Stimulated activated CD8-positive, alpha-beta memory T cell treated with anti-CD3 and anti-CD28 coated beads, Interleukin-7, amount 100 ng/mL, for 4 hours (primary cell): ENCODE measurements at regions not wholly inside any gene's neighbourhood (a gene's known extent, or its start where the extent isn't known, plus 50 kb on each side); places are given as distances from the start of the nearest gene placed in this dataset.
A peak's percentile ranks its signal among the peaks of the same experiment; 100 is the strongest.

Experiments used
- DNase-seq, 2 donors: peaks; one replicate each; pipeline ENCODE4 v3.0.0-alpha.2; 2020; ENCODE audit warnings: low read depth in 2 of 2

DNA sequence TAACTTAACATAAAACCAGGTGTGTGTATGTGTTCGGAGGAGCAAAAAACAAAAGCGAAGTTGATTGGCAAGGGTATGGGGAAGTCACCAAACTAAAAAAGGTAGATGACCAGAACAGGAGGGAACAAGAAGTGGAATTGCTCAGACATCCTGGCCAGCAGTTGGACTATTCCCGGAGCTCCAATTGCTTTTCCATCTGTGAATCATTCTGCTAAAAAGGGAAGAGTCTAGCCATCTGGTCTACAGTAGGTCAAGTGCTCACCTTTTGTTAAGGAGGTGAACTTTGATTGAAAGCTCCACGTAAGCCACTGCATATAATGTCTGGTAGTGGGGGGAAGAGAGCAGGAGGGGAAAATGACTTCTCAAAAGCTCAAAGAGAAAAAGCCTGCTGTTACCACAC is 50.0 kb upstream of the BET1 start:
- DNase-seq: no peak

DNA sequence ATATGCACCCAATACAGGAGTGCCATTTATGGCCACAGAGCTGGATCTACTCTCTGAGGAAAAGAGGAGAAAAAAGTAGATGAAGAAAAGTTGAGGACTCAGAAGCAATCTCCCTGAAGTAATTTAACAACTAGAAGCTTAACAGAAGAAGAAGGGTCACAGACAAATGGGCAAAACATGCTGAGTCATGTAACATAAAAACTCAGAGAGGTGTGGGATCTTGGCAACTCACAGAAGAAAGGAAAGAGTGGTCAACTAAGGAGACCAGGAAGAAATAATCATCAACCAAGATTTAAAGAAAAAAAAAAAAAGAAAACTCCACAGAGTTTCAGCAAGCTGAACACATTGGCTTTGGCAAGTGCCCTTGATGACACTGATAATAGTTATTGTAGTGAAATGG is 51.8 kb upstream of the BET1 start:
- DNase-seq: no peak

DNA sequence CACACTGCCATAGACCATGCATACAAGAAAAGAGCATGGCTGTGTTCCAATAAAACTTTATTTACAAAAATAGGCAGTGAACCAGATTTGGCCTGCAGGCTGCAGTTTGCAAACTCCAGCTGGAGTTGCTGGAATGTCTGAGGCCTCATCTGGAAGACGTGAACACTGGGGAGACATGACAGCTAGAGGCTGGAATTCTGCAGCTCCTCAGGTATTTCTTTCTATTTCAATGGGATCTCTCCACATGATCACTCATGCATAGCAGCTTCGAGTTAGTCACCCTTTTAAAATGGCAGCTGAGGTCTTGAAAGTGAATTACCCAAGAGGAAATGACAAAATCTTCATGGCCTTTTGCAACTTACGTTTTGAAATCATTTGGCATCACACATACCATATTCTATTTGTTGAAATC is 52.6 kb upstream of the BET1 start:
- no peak for DNase-seq

DNA sequence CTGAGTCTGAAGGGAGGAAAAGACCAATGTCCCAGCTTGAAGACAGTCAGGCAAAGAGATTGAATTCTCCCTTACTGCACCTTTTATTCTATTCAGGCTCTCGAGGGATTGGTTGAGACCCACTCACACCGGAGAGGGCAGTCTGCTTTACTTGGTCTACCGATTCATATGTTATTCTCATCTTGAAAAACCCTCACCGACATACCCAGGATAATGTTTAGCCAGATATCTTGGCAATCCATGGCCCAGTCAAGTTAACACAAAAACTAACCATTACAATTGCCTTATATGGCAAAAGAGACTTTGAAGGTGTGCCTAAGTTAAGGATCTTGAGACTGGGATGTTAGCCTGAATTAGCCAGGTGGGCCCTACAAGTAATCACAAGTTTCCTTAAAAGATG is 53.8 kb upstream of the BET1 start:
- no peak for DNase-seq

DNA sequence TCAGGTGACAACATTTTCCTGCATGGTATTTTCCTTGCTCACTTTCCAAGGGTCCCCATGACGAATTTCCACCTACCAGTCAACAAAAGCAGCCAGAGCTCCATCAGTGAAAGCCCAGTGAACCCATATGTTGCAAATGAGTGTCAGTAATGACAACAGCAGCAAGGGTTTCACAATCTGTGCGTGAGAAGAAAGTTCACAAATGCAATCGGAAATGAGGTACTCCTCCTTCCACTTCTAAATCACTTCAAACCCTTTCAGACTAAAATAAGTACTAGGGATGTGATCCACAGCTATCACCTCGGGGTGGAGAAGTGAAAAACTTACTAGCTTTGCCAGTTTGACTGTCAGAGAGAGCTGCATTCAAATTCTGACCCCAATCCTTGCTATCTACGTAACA is 55.6 kb upstream of the BET1 start:
- DNase-seq: no peak

DNA sequence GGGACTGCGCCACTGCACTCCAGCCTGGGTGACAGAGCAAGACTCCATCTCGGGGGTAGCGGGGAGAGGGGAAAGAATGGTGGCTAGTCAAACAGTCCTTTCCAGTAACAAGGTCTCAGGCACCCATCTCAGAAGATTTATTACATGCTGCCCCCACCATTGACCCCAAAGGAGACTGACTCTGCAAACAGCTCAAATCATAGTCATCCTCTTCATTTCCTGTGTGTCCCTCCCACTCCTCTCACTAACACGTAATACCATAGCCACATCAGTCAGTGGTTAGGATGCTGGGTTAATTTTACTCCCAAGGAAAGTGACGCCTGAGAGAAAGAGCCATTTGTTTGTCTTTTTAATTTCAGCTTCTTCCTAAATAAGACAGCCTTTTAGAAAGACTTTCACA is 56.6 kb upstream of the BET1 start:
- DNase-seq: no peak

DNA sequence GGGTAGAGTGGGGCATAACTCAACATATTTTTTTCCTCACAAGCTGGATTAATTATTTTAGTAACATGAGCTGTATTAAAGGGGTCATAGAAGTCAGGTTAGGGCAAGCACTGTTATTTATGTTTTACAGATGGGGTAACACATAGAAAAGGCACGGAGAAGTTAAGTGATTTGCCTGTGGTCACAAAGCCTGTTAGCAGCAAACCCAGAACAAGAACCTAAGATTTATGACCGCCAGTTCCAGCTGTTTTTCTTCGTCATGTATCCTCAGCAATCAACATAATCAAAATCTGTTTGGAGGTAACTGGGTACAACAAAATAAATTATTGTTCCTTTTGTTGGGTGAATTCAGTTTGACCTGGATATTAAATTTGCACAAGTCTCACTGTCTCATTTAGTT is 57.2 kb upstream of the BET1 start:
- DNase-seq: no peak

DNA sequence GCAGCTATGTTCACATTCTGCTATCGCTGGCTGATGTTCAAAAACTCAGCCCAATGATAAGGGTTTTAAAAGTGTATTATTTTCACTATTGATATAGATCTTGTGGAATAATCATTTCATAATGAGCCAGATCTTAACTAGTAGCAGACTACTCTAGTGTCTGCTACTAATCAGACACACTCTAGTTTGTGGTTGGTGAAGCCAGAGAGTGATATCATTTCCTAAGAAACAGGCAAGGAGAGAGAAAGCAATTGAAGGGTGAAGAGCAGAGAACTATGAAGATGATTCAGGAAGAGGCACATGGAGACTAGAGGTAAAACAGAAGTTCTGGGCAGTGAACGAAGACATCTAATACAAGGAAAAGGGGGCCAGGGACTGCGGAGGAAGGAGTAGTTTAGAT is 58.2 kb upstream of the BET1 start:
- DNase-seq: no peak

DNA sequence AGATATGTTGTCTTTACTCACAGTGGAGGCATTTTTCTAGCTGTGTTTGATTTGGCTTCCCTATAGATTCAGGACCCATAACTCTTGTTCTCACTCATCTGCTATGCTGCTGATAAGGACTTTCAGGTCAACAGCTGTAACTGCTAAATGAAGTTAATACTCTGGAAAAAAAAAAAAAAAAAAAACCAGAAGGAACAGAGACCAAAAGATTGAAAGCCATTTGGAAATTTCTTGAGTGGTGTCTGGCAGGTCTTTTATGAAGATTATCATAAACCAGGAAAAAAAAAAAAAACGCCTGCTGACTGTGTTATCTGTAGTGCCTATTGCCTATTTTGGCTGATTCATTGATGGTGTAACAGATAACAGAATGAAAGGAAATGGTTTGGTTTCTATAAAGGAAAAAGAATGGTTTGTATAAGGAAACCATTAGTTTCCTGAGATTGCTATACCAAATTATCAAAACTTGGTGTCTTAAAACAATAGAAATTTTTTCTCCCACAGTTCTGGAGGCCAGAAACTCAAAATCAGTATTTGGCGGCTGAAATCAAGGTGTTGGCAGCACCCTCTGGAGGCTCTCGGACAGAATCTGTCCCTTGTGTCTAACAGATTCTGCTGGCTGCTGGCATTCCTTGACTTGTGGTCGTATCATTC is 60.5 kb upstream of the BET1 start:
- no peak for DNase-seq

DNA sequence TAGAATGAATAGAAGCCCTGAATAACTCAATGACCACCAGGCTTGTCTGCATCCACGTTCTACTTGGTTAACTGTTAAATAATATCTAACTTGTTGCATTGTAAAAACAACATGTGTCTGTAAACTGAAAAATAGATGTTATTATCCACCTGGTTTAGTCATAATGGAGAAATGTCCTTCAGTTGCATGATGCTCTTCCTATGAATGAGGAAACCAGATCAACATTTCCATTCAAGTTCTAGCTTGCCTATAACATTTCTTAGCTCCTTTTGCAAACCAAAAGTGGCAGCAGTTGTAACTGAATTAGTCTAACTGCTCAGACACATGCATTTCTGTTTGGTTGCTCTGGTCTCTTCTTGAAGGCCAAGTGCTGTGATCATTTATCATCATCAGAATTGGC is 62.9 kb upstream of the BET1 start:
- DNase-seq: no peak

DNA sequence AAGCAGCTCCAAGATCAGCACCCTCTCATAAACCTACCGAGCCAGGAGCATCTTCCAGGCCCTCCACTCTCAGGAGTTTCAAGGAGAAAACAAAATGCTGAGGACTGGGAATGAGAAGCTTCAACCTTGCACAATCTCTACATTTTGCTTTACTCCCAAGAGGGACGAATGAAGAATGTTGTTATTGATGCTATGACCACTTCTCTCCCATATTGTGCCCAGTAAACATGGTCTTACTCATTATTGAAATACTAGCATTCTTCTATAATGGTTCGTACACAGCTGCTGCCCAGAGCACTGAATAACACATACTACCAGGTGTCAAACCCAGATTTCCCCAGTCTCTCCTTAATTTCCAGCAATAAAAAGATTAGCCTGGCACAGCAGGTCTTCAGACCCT is 63.4 kb upstream of the BET1 start:
- no peak for DNase-seq

DNA sequence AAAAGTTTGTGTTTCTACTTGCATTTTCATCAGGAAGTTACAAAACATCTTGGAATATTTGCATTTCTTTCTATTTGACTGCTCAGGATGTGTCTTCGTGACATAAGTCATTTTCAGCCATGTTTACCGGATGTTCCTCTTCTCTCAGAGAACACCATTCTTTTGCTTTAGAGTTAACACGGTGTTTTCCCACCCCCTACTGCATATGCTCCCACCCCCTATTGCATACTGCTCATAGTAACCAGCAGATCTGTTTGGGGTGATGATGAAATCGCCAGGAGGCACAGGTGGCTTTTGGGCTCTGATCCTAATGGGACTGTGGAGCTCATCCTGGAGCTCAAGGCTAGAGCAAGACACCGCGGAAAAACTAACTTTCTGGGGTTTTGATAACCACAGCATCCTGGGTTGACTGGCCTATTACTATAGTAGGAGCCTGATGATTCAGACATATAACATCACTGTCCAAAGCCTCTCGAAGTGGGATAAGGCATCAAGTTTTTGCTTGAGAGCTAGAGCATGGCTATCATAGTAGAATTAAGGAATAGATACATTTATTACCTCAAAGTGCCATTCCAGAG is 65.1 kb upstream of the BET1 start:
- no peak for DNase-seq

DNA sequence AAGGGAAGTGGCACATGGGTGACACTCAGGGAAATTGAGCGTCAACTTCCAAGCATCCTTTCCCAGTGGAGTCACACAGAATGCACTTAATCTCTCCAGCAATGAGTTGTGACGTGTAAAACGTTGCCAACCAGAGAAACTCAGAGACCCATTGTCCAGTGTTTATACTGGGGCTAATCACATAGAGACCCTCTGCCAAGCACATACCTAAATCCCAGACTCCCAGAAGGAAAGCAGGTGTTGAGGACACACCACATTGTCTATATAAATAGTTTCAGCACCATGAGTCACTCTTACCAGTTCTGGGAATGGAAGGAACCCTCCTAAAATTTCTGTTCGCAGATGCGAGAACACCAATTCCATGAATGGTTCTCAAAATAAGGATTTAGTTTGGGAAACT is 76.4 kb upstream of the BET1 start:
- no peak for DNase-seq

DNA sequence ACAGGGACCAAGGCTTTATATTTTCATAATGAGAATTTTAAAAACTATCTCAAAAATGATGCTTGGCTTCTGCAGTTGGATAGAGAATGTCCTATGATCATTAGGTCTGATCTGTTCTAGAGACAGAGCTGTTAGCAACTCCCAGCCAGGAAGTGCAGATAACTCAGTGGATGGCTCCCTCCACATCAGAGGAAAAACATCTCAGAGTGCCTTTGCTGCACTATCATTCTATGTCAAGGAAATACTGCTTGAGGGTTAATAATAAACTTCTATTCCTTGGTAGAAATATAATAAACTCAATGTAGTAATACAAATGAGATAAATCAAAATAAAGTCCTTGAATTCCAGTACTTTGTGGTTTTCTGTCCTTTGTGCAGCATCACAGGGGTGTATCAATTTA is 78.0 kb upstream of the BET1 start:
- no peak for DNase-seq

DNA sequence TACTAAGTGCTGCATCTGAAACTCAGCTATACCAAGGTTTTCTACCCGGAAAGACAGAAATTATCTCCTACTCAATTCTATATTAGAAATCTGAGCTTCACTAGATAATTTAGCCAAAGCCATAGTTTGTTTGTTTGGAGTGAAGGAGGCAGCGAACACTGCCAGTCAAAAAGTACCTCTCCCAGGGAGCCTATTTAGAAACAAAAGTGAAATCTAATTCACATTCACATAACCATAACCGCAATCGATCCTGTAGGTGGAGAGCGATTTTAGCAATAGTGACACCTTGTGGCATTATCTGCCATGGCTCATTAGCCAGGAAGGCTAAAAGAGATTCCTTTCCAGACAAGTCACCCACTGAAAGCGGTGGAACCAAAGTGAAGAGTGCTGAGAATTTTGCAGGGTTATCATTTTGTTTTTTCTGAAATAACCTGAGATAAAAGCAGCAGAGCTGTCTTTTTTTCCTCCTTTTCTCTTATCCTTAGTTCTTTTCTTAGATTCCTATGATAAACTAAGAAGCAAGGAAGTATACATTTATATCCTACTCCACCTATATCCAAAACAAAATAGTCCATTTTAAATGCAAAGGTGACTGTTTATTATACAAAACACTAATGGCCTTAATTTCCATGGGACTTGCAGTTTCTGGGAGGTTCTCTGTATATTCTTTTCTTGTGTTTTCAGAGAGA is 83.7 kb upstream of the BET1 start:
- peak; percentile 6 to 25 for DNase-seq

DNA sequence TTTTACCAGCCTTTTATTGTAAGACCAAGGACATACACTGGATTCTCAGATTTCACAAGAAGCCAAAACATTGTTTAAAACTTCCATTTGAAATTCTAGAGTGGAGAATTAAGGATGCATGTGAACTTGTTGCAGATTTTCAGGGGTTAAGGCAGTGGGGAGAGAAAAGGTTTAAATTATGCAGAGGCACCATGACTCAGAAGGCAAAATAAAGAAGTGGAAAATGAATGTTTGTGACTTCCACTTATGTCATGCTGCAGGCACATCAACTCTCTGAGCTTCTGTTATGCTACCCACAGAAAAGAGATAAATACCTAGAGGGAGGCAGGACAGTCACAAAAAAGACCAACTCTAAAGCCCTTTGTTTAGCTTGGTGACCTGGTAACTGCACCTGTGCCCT is 84.4 kb upstream of the BET1 start:
- no peak for DNase-seq

DNA sequence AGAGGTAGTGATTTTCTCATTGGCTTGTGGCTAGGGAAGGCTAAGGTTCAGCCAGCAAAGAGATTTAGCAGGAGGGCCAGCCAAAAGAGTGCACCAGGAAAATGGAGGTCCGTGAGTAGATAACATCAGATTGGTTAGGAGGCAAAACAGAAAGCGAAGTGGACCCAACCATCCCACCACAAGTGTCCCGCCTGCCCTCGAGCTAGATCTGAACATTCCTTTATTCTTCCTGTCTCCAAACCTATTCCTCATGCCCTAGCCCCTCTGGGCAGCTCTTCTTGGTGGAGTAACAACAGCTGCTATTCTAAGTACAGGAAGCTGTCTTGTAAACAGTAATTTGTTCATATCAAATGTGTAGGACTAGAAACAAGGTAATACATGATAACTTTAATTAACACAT is 85.7 kb upstream of the BET1 start:
- no peak for DNase-seq

DNA sequence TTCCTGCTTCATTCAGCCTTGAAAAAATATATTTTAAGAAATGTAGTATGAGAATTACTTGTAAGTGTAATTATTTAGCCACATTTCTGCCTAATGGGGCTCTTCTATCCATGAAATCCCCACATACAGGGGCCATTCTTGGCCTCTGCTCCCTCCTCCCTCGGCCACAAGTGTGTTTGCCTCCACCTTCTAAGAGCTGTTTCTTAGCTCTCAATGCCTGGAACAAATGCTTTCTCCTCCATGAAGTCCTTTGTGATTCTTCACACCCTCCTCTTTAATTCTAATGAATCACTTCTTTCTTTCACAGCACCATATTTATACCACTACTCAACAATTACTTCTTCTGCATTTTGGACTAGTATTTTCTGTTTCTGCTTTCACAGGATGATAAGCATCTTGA is 88.8 kb upstream of the BET1 start:
- no peak for DNase-seq

DNA sequence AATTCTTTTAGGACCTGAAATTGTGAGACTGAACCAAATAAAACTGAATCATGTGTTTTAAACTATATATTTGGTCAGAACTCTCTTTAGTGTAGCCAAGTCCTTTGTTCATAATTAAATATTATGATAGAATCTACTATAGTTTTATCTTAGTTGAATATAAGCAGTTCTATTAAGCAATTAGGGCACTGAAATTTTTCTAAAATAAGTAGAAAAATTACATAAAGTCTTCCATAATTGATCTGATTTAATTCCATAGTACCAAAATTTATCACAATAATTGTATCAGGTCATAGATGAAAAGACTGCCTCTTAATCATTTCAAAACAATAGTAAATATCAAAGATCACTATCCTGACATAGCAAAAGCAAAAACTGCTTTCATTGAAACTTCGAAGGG is 90.1 kb upstream of the BET1 start:
- DNase-seq: no peak

DNA sequence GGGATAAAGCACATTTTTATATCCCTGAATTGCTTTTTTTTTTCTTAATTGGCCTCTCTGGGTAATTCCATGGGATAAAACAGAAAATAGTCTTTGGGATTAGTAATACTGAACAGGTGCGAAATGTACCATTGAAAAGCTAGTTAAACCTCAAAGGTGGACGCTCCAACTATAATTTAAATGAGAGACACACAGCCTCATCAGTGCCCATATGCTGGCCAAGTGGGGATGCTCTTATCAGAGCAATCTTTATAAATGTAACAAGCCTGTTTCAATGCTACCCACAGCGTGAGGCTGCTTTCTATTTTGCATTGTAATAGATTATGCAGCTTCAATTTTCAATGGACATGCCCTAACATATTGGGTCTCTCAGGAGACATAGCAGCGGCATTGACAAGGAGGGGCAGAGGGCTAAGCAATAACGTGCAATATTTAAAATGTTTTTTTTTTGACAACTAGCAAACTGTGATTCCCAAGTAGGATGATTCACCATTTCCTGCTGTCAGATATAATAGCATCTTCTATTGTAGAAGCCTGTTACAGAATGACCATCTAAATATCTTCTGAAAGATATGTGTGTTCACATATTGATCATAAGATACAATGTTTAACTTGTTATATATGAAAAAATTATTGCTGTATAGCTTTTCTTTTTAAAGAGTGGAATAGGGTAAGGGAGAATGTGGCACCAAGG is 91.3 kb upstream of the BET1 start:
- no peak for DNase-seq

DNA sequence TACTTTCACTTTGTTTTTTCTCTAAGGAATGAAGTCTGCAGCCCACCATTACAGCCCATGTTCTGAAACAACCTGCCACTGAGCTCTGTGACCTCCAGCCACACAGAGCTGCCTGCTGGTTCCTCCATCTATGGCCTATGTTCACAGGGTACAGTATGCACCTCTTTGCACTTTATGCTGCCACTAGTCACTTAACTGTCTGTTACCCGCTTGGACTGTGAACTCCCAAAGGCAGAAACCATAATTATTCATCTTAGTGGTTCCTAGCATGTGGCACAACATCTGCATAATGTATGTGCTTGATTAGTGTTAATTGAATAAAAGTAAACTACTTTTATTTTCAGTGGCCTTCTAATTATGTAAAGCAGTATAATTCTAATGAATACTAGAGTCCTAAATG is 95.5 kb upstream of the BET1 start:
- no peak for DNase-seq

DNA sequence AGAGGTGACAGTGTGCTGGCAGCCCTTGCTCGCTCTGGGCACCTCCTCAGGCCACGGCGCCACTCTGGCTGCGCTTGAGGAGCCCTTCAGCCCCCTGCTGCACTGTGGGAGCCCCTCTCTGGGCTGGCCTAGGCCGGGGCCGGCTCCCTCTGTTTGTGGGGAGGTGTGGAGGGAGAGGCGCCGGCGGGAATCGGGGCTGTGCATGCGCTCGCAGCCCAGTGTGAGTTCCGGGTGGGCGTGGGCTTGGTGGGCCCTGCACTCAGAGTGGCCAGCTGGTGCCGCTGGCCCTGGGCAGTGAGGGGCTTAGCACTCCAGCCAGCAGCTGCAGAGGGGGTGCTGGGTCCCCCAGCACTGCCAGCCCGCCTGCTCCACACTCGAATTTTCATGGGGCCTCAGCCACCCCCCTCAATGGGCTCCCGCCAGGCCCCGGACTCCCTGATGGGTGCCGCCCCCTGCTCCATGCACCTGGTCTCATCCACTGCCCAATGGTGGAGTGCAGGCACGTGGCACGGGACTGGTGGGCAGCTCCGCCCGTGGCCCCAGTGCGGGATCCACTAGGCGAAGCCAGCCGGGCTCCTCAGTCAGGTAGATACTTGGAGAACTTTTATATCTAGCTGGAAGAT is 96.7 kb upstream of the BET1 start:
- no peak for DNase-seq

DNA sequence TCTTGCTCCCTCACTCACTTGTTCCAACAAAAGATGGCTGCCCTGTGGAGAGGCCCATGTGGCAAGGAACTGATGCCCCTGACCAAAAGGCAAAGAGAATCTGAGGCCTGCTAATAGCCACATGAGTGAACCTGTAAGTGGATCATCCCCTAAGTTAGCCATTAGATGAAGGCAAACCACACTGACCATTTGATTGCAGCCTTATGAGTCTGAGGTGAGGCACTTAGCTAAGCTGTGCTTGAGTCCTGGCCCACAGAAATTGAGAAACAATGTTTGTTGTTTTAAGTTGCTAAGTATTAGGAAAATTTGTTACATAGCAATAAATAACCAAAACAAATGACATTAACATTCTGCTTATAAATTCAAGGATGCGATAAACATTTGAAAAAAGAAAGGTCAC is 100.1 kb upstream of the BET1 start:
- no peak for DNase-seq
